ENCODE measurements at regions not wholly inside any gene's neighbourhood (a gene's known extent, or its start where the extent isn't known, plus 50 kb on each side); places are given as distances from the start of the nearest gene placed in this dataset.

GRCh38 chr13:74761801-74762757, 627.9 kb upstream of the KLF12 start:
- no peak for TF ChIP-seq CTCF (IDR thresholded peaks at IDR 0.05; ENCODE audit: low read depth, low read length, poor library complexity, severe bottlenecking)
- no peak for TF ChIP-seq EZH2phosphoT487 (IDR thresholded peaks at IDR 0.05; ENCODE audit: borderline replicate concordance, low read length)
